HG02642 (cell line): ENCODE measurements at regions not wholly inside any gene's neighbourhood (a gene's known extent, or its start where the extent isn't known, plus 50 kb on each side); places are given as distances from the start of the nearest gene placed in this dataset.
"Not testable (repeated sequence)": the region's sequence is repeated elsewhere in the genome, so short reads cannot be mapped to it uniquely, and the experiment has no call there.

ENCODE experiments used
- ATAC-seq: cut with Tn5 transposase; IDR thresholded peaks from one replicate; pipeline ENCODE4 v1.9.1; 2021; ENCODE audit warnings: mild to moderate bottlenecking; ENCODE audit not compliant: unreplicated experiment, poor library complexity

DNA sequence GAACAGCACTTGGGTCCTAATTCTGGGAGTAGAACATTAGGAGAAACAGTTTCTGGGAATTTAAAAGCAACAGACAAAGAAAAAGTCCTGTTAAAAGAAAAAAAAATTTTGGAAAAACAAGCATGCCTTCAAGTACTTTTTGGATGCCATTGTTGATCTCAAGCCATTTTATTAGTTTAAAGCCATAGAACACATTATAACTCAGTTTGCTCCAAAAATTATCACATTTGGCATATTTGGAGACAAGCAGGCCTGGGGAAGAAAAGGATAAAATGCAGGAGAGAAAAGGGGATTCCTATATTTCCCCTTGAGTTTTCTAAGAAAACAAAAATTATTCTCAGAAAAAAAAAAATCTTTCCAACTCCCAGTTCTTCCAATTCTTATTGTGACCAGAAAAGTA is 146.8 kb downstream of the TENT5C start:
- no peak for ATAC-seq

DNA sequence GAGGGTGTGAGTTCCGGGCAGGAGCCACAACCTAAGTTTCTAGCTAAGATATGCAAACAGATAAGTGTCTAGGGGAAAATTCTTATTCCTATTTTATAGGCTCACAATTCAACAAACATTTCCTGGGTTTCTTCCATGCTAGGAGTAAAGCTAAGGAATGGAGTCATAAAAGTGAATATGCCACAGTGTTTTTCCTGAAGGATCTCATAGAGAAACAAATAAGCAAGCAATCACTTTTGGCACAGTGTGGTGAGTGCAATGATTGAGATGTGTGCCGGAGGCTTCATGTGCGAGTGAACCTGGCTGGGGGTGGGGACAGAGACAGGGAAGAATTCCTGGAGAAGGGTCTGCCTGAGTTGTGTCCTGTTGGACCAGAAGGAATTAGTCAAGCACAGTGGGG is 147.4 kb downstream of the TENT5C start:
- ATAC-seq = no peak

DNA sequence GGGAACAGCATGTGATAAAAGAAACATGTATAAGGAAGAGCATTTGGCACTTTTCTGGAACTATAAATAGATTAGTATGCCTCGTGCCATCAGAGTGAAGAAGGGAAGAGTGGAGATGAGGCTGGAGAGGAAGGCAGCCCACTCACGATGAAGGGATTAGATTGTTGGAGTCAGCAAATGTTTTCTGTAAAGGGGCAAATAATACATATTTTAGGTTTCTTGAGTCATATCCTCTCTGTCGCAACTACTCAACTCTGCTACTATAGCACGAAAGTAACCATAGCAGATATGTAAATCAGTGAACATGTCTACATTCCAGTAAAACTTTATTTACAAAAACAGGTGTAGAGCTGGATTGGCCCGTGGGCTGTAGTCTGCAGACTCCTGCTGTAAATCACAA is 147.8 kb downstream of the TENT5C start:
- ATAC-seq = no peak

DNA sequence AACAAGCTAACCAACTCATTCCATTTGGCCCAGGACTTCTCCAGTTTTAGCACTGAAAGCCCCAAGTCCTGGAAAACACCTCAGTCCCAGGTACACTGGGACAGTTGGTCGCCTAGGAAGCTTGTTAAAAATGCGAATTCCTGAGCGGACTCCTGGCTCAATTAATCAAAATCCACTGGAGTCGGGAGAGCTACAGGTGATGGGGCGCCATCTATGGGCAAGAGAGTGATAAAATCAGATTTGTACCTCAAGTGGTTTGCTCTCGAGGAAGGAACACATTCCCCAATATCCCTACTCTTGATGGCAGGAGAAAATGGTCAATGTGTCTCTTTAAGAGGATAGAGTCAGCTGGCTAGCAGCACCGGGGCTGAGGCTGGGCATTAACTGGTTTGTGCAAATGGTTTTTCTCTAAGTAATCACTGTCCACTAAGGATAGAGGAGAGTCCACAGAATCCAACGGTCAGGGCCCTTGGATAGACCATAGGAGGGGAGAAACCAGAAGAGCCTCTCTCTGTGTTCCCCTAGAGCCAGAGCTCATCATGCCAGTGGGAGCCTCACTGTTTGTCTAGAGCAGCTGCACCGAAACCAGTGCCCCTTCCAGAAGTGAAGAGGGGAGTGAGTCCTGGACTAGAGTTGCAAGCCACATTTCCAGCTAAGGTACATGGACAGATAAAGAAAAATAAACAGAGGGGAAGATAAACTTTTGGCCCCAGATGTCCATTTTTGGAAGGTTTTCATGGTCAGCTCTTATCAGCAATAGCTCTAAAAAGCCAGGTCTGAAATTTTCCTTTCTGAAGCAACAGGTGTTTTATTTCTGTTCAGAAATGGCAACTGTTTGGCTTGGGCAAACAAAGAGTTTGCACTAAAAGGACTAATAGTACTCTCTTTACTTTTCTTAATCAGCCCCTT is 148.5 kb downstream of the TENT5C start:
- no peak for ATAC-seq

DNA sequence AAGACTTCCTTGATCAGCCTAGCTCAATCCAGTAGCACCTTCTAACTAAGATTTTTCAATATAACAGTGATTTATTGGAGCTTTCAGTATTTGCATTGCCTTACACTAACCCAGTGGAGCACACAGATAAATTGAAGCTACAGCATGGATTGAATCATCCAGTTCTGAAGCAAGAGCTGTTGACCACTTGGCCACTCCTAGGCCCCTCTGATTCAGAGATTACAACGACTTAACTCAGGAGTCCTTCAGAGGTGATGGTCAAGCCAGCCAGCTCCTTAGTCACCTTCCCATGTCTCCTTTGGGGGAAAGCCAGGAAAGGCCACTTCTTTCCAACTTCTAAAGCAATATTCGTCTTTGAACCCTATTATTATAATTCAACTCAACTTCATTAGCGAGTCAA is 151.8 kb downstream of the TENT5C start:
- ATAC-seq = no peak

DNA sequence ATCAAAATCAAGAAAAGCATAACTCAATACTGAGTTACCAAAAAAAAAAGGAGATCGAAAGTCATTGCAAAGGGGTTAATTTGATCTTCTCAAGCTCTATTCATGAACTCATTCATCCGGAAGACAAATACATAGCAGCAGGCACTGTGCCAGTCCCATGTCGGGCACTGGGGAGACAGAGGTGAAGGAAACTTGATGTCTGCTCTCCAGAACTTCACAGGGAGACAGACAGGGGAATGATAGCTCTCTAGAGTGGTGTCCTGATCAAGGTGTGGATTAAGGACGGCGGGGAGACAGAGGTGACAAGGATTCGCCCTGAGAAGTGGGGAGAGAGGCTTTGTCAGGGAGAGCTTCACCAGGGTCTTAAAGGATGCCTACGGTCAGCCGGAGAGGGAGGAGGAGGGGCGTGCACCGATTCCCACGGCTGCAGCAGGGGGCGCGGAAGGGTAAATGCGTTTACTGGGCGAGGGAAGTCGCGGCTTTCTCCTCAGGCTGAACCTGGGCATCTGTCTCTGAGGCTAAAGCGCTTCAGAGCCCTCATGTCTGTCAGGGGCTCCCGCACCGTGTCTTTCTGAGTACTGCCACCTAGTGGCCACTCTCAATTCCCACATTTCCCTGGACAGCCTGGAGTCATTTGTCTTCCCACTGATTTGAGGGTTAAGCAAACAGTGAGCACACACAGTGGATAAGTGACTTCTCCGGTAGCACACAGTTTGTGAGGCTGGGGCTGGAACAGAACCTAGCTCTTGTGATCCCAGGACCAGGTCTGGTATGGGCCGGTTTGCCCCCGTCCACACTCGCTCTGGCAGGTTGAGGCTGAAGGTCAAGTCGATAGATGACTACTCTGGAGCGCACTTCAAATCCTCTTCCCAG is 152.8 kb downstream of the TENT5C start:
- ATAC-seq = peak; percentile 90

DNA sequence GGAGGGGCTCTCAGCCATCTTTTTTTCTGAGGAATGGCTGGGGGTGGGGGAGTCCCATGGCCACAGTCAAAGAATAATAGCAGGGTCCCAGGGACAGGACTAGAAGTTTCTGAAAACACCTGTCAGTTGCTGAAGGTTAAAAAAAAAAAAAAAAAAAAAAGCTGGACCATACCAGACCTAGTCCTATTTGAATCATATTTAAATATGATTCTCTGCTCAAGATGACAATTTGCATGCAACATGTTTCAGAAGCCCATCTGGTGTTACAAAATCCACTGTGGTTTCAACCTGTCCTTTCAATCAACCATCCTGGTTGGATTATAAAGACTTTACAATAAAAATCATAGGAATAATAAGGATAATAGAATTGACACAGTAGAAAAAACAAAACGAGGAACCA is 153.7 kb downstream of the TENT5C start:
- no peak for ATAC-seq

DNA sequence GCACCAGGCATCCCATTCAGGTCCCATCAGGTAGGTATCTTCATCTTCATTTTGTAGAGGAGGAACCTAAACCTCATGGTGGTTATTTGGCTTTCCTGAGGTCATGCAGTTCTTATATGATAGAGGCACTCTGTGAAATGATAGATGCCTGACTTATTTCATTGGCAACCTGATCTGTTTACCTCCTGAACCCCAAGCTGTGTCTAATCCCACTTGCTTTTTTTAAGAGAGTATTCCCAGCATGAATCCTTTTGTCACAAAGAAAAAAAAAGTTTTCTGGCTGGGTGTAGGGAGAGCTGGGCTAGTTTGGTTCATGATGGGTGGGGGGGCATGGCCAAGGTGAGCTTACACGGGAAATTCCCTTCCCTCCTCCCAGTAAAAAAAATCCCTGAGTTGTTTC is 154.2 kb downstream of the TENT5C start:
- no peak for ATAC-seq

DNA sequence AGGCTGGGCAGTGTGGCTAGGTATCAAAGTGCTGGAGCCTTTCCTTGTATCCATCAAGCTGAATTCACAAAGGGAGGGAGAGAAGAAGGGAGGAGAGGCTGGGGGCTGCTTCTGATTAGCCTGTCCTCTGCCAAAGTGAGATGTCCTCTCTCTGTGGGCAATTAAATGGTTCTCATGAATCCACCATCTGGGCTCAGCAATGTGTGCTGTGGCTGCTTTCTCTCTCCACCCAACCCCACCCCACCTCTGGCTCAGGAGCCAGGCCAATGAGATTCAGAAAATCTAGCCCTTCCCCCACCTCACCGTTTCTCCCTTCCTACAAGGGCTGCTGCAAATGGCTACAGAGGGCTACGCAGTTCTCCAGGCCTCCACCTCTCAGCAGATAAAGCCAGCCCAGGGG is 154.6 kb downstream of the TENT5C start:
- ATAC-seq = no peak

DNA sequence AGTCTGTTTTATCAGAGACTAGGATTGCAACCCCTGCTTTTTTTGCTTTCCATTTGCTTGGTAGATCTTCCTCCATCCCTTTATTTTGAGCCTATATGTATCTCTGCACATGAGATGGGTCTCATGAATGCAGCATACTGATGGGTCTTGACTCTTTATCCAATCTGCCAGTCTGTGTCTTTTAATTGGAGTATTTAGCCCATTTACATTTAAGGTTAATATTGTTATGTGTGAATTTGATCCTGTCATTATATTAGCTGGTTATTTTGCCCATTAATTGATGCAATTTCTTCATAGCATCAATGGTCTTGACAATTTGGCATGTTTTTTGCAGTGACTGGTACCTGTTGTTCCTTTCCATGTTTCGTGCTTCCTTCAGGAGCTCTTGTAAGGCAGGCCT is 161.7 kb downstream of the GDAP2 start:
- not testable (repeated sequence) for ATAC-seq

DNA sequence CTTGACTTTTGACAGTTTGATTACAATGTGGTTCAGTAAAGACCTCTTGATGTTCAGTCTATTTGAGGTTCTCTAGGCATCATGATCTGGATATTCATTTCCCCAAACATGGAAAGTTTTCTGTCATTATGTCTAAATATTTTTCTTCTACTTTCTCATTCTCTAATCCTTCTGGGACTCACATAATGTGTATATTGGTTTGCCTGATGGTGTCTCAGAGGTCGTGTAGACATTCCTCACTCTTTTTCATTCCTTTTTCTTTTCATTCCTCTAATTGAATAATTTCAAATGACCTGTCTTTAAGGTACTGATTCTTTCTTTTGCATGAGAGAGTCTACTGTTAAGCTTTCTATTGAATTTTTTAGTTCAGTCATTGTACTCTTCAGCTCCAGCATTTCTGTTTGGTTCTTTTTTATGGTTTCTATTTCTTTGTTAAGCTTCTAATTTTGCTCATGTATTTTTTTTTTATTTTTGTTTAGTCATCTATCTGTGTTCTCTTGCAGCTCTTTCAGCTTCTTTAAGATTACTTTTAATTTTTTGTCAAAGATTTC is 158.4 kb downstream of the GDAP2 start:
- no peak for ATAC-seq

DNA sequence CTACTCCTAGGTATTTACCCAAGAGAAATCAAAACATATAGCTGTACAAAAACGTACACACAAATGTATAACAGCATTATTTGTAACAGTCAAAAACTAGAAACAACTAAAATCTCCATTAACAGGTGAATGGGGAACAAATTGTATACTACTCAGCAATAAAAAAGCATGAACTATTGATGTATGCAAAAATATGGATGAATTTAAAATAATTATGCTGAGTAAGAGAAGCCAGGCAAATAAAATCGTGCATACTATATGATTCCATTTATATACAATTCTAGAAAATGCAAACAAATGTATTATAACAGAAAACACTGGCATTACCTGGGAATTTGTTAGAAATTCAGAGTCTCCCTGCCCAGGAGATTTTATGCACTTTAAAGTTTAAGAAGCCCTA is 150.1 kb downstream of the GDAP2 start:
- ATAC-seq = no peak

DNA sequence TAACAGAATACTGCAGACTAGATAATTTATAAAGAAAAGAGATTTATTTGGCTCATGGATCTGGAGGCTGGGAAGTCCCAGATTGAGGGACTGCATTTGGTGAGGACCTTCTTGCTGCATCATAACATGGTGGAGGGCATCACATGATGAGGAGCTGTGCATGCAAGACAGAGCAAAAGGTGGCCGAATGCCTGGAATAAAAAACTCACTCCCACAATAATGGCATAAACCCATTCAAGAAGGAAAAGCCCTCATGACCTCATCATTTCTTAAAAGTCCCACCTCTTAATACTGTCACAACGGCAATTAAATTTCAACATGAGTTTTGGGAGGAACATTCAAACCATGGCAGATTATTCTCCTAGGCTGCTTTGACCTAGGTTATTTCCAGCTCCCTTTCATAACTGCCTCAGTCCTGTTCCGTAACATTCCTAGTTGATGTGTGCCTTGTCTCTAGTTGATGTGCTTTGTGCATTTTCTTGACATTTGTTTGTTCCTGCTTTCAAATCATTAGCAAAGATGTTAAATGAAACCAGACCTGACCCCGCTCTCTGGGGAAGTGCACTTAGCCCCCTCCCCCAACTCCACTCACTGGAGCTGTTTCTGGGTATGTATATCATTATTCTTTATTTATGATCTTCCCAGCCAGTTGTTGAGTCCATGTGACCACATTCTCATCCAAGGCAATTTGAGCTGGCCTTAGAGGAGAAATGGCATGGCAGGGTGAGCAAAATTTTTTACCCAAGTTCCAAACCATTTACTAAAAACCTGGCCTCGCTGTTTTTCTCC is 148.5 kb downstream of the GDAP2 start:
- no peak for ATAC-seq

DNA sequence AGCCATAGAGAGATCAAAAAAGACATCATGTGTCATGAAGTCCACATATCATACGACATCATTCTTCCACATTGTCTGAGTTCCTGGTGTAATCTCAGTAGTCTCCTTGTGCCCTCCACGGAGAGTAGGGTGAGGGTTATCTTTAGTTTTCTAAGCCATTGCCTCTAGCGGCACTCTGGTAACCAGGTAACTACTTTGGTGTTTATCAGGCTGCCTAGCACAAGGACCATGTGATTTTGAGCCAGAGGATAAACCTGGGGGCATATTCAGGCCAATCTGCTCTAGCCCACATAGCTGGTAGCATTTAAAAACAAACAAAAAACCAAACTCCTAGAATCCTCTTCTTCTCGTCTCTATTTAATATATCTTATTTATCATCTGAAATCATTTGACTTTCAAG is 147.4 kb downstream of the GDAP2 start:
- ATAC-seq = no peak

DNA sequence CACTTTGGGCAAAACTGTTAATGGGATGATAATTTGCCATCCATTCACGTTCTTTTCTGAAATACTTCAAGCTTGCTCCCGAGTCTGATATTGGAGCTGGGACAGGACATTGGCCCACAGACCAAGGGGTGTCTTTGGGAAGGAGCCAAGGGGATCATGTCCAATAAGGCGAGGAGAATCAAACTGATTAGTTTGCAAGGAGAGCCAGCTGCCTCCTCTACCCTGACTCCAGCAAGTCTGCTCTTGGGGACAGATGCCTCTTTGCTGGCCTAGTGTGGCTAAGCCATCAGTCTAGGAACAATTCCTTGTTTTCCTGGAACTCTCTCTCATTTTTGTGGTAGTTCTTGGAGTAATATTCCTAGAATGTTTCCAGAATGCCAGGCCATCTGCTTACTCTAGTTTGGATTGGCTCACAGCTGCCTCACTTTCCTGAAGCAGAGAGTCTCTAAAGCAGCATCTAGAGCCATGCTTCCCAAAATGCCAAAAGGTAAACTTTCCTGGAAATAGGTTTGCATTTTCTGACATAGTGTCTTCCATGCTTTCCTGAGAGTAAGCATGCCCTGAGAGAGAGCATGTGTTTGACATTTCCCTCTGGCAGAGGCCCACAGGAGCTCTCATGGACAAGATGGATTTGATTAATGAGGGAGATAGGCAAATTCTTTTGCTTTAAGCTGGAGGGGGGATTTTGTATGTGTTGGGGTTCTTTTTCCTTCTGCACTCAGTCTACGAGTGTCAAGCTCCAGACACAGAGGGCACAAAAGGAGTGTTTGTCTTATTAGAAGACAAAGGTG is 145.6 kb downstream of the GDAP2 start:
- no peak for ATAC-seq

DNA sequence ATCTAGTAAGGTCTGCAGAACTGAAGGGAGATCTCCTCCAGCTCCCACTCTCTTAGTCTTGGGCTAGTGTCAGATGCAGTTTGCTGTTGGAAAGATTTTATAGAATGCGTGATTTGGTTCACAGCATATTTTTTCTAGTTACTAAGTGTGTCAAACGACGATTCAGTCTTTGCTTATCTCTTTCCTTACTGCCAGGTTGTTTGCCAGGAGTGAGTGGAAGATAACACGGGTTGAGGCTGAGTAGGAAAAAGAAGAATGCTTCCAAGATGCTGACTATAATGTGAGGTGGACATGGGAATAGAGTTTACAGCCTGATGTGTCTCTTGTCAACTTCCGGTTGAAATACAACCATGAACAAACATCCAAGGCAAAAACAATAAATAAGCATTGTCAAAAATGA is 141.4 kb downstream of the GDAP2 start:
- ATAC-seq = no peak

DNA sequence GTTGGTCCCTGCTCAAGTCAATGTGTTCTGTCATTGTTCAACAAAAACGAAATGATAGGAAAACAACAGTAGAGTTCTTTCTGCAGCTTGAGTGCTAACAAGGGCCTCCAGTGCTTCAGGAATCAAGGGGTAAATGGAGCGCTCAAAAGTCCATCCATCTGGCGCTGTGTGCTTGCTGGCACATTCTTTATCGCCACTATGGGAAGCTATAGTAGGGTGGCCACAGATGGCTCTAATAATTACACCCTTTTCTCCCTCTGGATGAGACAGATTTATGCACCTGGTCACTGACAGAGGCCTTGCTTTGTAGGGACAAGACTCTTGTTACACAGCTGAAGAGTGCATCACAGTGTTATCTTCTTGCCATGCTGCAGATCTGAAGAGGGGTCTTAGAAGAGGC is 136.0 kb downstream of the GDAP2 start:
- ATAC-seq = no peak

DNA sequence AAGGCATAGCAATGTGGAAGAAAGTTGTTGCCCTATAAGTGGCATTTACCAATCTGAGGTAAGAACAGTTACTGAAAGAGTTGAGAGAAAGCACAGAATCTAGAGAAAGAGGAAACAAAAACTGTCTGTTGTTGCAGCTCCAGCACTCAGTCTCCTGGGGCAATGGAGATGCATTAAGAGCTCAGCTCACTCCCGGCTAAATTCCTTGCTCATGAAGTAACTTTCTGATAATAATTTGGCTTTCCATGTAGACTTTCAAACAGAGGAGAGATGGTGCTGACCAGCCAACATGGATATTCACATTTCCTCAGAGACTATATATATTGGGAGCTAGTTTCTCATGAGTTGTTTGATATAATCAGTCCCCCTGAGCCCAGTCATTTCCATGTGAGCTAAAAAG is 135.3 kb downstream of the GDAP2 start:
- no peak for ATAC-seq

DNA sequence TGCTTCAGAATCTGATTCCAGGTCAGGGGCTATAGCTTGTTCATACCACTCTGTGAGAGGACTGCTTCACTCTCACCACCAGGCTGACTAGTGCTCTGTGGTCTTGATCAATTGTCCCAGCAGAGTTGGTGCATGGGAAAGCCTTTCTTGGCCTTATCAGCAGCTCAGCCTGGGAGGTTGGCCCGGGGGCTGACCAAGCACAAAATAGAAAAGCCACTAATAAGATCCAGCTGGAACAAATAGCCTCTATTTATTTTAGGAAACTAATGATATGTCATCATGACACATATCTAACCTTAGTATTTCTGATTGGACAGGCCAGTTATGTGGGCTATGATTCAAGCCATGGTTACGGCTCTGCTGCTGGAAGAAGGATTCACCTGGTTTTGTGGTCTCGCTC is 134.2 kb downstream of the GDAP2 start:
- no peak for ATAC-seq

DNA sequence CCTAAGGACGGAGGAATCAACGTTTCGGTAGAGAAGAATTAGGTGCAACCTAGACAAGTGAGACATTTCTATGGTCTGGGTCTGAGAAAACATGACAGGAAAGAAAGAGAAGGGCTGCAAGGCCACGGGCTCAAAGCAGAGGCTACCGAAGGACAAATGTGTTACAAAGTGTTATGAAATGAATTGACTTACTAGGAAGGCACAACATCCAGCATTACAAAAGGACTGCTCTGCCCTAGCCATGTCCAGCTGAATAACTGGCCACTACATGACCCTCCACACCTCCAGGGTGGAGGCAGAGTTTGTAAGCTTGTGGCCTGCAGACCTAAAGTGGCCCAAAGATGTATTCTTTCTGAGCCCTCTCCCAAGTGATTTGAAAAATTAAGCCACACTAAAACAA is 133.6 kb downstream of the GDAP2 start:
- ATAC-seq = no peak
